Ascending aorta (tissue), 2 donors: ENCODE measurements at regions not wholly inside any gene's neighbourhood (a gene's known extent, or its start where the extent isn't known, plus 50 kb on each side); places are given as distances from the start of the nearest gene placed in this dataset.

ENCODE experiments used
- DNase-seq, 2 donors: peaks; one replicate each; pipeline ENCODE4 v3.0.0-alpha.2; 2019; ENCODE audit warnings: low spot score in 2 of 2
- H3K27ac ChIP-seq, 2 donors: fragments of 200-600 bp; sonication (generic); one replicate each; pipeline ENCODE4 v1.5.1; 2016 to 2017; ENCODE audit warnings: mild to moderate bottlenecking in 1 of 2
- H3K27me3 ChIP-seq: fragments of 200-600 bp; sonication (generic); one replicate; pipeline ENCODE4 v1.5.1; 2017
- H3K36me3 ChIP-seq, 2 donors: fragments of 200-600 bp; sonication (generic); one replicate each; pipeline ENCODE4 v1.5.1; 2016
- H3K4me1 ChIP-seq, 2 donors: fragments of 200-600 bp; sonication (generic); one replicate each; pipeline ENCODE4 v1.5.1; 2016 to 2017; ENCODE audit warnings: mild to moderate bottlenecking in 1 of 2
- H3K4me3 ChIP-seq, 2 donors: fragments of 200-600 bp; sonication (generic); one replicate each; pipeline ENCODE4 v1.5.1; 2016 to 2017; ENCODE audit warnings: mild to moderate bottlenecking in 1 of 2
- H3K9me3 ChIP-seq, 2 donors: fragments of 200-600 bp; sonication (generic); one replicate each; pipeline ENCODE4 v1.5.1; 2016
- intact Hi-C: fragments of 100-400 bp; cut with DNase I; formaldehyde crosslinking; loops from one replicate; pipeline ENCODE4 v1.15.1; 2023
- TF ChIP-seq, protein P1 (sequence below), 3 experiments: fragments of 200-600 bp in 2 of 3; fragments of 450-650 bp in 1 of 3; sonication (generic) in 2 of 3; IDR thresholded peaks; one replicate each; pipeline ENCODE4 v1.5.1; 2016 to 2019; ENCODE audit warnings: antibody characterized with exemption in 3 of 3, mild to moderate bottlenecking in 1 of 3, moderate library complexity in 1 of 3

DNA sequence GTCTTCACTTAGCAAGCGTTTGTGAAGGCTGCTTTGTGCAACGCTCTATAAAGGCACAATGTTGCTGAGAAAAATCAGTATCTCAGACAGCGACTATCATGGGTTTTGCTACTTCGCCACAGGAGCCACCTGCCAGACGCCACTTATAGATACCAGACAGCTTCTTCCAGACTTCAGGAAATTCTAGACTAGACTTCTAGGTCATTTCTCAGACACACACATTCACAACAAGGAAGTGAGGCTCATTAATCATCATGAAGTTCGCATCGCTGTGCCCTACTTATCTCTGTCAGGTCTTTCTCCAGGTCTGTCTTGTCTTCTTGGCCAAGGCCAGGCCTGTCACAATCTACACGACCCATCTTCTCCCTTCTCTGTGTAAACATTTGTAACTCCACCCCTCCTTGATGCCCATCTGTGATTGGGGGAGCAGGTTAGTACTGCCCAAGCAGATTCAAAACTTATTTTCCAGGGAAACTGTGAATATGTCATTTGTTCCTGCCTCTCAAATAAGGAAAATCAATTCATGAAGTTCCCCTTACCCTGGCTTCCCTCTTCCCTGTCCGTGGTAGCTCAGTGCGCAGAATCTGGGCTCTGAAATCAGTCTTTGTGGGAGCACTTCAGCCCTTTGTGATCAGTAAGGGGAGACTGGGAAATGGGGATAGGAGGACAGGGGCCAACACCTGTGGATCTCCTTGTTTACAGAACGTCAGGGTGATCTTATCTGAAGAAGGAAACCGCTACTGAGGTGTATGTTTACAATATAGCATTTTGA lies 115.5 kb downstream of the TNFAIP3 start:
- no peak overlapping the region for H3K27ac ChIP-seq
- intact Hi-C loops = no loop called here
- no peak for DNase-seq
- TF ChIP-seq, protein P1, sequence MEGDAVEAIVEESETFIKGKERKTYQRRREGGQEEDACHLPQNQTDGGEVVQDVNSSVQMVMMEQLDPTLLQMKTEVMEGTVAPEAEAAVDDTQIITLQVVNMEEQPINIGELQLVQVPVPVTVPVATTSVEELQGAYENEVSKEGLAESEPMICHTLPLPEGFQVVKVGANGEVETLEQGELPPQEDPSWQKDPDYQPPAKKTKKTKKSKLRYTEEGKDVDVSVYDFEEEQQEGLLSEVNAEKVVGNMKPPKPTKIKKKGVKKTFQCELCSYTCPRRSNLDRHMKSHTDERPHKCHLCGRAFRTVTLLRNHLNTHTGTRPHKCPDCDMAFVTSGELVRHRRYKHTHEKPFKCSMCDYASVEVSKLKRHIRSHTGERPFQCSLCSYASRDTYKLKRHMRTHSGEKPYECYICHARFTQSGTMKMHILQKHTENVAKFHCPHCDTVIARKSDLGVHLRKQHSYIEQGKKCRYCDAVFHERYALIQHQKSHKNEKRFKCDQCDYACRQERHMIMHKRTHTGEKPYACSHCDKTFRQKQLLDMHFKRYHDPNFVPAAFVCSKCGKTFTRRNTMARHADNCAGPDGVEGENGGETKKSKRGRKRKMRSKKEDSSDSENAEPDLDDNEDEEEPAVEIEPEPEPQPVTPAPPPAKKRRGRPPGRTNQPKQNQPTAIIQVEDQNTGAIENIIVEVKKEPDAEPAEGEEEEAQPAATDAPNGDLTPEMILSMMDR (IDR thresholded peaks at IDR 0.05) = no peak
- H3K4me1 ChIP-seq = no peaks in the 10 kb centered on the region
- no peaks in the 10 kb centered on the region for H3K36me3 ChIP-seq
- no peaks in the 10 kb centered on the region for H3K9me3 ChIP-seq
- no peak overlapping the region for H3K4me3 ChIP-seq
- no peaks in the 10 kb centered on the region for H3K27me3 ChIP-seq

DNA sequence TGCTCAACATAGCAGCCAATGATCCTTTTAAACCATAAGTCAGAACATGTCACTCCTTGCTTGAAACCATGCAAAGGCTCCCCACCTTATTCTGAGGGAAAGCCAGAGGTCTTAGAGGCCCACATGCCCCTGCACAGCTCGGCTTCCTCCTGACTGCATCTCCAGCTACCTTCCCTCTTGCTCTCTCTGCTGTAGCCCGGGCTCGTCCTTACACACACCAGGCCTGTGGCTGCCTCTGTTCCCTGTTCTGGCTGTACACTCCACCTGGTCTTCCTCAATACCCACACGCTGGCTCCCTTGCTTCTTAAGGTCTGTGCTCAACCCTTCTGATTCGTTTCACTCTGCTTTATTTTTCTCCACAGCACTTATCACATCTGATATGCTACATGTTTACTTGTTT lies 116.2 kb downstream of the TNFAIP3 start:
- TF ChIP-seq, protein P1 (IDR thresholded peaks at IDR 0.05) = no peak
- Histone ChIP-seq H3K4me3 (no peak overlapping the region), H3K27ac (no peak overlapping the region), H3K4me1 (no peaks in the 10 kb centered on the region), H3K36me3 (no peaks in the 10 kb centered on the region), H3K9me3 (no peaks in the 10 kb centered on the region), H3K27me3 (no peaks in the 10 kb centered on the region)
- intact Hi-C loops = no loop called here
- DNase-seq = no peak

DNA sequence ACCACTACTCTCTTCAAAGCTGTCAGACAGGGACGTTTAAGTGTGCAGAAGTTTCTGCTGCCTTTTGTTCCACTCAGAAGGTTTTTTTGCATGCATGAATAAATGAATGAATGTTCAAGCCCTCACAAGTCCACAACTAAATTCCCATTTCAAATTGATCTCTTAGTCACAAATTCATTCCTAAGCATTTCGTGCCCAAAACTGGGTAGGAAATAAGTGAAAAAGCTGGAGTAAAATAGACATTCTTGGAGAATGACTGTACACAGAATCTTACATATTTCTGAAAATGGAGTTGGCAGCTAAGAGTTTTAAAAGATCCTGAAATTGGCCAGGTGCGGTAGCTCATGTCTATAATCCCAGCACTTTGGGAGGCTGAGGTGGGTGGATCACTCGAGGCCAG lies 117.6 kb downstream of the PERP start:
- no peak overlapping the region for H3K4me3 ChIP-seq
- intact Hi-C loops = no loop called here
- DNase-seq = no peak
- no peaks in the 10 kb centered on the region for H3K9me3 ChIP-seq
- H3K27me3 ChIP-seq = no peaks in the 10 kb centered on the region
- TF ChIP-seq, protein P1 (IDR thresholded peaks at IDR 0.05) = no peak
- no peaks in the 10 kb centered on the region for H3K36me3 ChIP-seq
- H3K27ac ChIP-seq = no peak overlapping the region
- H3K4me1 ChIP-seq = no peaks in the 10 kb centered on the region

DNA sequence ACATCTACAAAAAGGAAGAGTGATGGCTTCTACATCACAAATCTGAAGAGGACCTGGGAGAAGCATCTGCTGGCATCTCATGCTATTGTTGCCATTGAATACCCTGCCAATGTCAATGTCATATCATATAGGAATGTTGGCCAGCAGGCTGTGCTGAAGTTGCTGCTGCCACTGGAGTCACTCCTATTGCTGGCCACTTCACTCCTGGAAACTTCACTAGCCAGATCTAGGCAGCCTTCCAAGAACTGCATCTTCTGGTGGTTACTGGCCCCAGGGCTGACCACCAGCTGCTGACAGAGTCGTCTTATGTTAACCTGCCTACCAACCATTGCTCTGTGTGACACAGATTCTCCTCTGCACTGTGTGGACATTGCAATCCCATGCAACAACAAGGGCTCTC lies 111.8 kb downstream of the PERP start:
- TF ChIP-seq, protein P1 (IDR thresholded peaks at IDR 0.05) = no peak
- intact Hi-C loops = no loop called here
- no peak for DNase-seq
- Histone ChIP-seq H3K27me3 (no peaks in the 10 kb centered on the region), H3K9me3 (peaks cover 0 to 6% of the 10 kb centered on the region in 2 donors), H3K36me3 (no peaks in the 10 kb centered on the region), H3K4me1 (no peaks in the 10 kb centered on the region), H3K27ac (no peak overlapping the region), H3K4me3 (no peak overlapping the region)

DNA sequence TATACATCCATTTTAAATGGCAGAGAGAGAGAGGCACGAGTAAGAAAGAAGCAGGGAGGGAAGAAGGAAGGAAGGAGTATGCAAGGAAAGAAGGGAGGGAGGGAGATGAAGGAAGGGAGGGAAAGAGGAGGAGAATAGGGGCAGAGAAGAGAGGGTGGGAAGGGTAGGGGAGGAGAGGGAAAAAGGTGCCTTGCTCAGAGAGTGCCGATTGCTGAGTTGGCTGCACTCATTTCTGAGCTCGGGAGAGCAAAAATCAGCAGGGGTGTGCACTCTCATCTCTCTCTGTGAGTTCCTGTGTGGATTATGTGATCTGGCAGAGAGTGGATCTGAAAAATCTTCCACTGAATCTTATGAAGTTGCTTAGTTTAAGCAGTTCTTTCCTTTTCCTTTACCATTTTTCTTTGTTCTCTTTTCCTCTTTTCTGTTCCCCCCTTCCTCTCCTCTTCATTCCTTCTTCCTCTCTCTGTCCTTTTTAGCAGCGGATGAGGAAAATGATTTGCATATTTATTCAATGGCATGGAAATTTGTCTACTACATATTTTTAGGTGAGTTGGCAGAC lies 108.7 kb downstream of the PERP start:
- intact Hi-C loops = no loop called here
- Histone ChIP-seq H3K4me1 (no peaks in the 10 kb centered on the region), H3K27ac (no peak overlapping the region), H3K9me3 (peaks cover 0 to 6% of the 10 kb centered on the region in 2 donors), H3K4me3 (no peak overlapping the region), H3K27me3 (no peaks in the 10 kb centered on the region), H3K36me3 (no peaks in the 10 kb centered on the region)
- TF ChIP-seq, protein P1 (IDR thresholded peaks at IDR 0.05) = no peak
- no peak for DNase-seq
